Limb (tissue), 2 donors: ENCODE measurements at regions not wholly inside any gene's neighbourhood (a gene's known extent, or its start where the extent isn't known, plus 50 kb on each side); places are given as distances from the start of the nearest gene placed in this dataset.

Experiments
- DNase-seq, 2 donors: peaks; one replicate each; pipeline ENCODE4 v3.0.0-alpha.2; 2016; ENCODE audit errors: extremely low spot score in 2 of 2

DNA sequence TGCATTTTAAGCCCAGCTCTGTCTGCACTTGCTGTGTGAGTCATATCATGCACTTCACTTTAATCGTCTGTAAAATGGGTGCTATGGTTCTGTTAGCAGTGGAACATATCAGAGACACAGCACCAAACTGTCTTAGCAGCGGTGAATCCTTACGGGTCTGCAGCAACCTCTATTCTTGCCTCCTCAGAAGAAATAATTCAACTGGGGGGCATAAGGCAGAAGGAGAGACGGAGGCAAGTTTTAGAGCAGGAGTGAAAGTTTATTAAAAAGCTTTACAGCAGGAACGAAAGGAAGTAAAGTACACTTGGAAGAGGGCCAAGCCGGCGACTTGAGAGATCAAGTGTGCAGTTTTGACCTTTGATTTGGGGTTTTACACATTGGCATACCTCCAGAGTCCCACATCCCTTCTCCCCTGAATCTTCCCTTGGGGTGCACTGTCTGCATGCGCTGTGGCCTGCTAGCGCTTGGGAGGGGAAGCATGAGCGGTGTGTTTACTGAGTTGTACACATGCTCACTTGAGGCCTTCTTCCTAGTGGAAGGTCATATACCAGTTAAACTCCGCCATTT lies 109.8 kb downstream of the DDX1 start:
- no peak for DNase-seq

DNA sequence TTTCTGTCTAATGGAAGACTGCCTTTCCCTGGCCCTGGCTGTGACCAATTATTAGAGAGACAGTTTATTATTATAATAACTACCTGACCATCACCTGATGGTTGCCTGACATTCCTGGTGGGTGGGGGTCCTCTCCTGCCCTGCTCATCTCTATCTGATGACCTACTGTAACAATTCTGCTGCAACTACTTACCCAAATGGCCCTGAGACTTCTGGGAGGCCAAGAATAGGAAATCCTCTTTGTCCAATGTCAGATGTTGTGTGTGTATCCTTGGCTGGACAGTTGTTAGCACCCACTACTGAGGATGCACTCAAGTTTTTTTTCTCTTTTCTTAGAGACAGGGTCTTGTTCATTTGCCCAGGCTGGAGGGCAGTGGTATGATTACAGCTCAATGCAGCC lies 110.3 kb downstream of the DDX1 start:
- DNase-seq = no peak

DNA sequence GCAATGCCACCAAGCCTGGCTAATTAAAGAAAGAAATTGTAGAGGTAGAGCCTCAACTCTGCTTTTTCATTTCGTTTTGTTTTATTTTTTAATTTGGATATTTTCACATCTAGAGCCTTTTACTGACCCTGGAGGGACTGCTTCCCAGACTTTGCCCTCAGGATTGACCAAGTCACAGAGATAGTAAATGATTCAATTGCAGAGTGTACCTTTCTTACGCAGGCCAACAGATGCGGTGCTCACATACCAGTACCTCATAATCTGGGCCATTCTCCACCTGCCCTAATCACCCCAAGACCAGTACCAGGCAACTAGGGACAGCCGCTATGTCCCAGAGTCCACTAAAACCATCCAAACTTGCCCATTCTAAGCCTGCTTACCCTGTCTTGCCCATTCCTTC lies 110.8 kb downstream of the DDX1 start:
- no peak for DNase-seq

DNA sequence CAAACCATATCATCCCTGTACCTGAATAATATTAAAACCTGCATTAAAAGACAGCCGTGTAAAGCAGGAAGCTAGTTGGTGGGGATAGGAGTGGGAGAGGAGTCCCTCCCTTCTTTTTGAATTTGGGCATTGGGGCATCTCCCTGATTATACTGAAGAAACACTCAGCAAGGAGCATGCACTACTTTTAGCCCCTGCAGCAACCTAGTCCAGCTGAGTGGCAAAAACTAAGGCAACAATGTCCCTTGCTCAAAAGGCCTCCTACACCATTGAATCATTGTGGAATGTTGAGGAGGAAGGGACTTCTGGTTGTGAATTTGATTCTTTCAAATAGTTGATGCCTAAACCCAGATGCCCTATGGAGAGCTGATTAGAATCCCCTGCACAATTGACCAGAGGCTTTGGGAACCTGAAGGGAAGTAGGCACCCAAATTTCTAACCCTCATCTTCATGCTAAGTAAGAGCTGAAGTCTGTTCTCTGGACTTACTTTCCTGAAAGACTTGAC lies 111.7 kb downstream of the DDX1 start:
- no peak for DNase-seq

DNA sequence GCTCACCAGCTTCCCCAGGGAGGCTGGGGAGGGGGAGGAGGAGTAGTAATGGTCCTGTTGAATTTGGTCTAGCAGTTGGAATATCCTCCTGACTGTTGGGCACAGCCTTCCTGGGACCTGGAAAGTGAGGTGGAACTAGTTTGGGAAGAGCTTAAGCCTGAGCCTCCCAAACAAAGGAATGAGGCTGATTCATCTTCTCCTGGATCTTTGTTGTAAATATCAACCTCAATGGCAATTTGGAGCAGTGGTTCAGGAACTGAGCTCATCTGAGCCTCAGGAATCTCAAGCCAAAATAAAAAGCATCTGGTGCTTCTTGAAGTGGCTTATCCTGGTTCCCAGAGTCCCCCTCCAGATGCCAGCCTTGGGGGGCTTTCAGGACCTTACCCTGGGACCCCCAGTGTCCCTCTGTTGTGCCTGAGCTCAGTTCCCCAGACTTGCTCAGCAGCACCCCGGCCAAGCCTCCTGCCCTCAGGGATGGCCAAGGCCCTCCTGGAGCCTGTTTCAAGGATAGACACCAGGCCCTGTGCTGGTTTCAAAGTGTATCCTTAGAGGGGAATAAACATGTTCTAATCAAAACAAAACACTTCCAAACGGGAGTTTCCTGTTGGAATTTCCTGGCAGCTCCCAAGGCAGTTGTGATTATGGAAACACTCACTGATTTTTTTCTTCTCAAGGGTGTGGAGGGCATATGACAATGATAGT lies 112.6 kb downstream of the DDX1 start:
- DNase-seq = no peak

DNA sequence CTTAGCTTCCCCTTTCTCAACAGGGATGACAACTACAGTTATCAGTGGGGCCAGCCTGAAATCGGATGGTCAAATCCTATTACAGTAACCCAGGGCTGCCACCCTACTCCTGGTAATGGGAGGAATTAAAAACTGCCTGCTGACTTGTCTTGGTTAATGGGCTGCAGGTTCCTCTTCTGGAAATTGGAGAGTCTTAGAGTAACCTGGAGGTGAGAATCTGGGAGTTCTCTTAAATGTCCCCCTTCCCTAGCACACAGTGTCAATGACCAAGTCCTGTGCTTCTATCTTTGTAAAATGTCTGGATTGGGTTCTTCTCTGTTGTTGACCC lies 113.1 kb downstream of the DDX1 start:
- no peak for DNase-seq

DNA sequence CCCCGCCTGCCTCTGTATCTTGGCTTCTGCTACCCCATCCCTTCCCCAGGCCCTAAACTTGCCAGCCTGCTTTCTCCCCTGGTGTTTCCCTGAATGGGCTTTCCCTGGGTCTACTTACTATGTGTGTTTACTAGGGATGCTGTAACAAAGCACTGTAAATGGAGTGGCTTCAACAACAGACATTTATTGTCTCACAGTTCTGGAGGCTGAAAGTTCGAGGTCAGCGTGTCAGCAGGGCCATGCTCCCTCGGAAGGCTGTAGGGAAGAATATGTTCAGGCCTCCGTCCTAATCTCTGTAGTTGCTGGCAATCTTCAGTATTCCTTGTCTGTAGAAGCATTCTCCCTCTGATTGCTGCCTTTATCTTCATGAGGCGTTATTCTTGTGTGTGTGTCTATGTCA lies 113.6 kb downstream of the DDX1 start:
- DNase-seq = no peak

DNA sequence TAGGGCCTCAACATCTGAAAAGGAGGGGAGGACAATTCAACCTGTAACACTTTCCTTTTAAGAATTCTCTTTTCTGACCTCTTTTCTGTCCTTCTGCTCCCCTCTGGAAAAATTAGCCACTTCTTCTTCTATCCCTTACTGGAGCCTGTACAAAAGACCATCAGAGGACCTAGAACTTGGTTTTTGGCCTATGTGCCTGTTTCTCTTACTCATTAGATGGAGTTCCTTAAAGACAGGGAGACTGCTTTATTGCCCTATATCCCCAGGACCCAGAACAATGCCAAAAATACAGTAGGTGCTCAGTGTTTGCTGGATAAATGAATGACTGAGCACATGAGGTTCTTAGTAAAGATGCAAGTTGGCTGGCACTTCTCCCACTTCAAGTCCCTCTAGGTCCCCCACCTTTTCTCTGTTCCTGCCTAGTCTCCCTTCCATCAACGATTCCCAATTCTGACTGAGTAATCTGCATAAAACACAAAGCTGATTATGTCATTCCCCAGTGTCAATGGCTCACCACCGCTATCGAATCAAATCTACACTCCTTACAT lies 114.2 kb downstream of the DDX1 start:
- no peak for DNase-seq

DNA sequence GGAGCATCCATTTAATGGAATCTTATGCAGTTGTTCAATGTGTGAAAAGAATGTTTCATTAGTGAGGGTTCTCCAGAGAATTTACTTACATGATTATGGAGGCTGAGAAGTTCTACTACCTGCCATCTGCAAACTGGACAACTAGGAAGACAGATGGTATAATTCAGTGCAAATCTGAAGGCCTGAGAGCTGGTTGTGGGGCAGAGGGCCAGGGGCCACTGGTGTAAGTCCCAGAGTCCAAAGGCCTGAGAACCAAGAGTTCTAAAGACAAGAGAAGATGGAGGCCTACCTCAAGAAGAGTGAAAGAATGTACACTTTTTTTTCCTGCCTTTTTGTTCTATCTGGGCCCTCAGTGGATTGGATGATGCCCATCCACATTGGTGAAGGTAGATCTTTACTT lies 114.8 kb downstream of the DDX1 start:
- no peak for DNase-seq

DNA sequence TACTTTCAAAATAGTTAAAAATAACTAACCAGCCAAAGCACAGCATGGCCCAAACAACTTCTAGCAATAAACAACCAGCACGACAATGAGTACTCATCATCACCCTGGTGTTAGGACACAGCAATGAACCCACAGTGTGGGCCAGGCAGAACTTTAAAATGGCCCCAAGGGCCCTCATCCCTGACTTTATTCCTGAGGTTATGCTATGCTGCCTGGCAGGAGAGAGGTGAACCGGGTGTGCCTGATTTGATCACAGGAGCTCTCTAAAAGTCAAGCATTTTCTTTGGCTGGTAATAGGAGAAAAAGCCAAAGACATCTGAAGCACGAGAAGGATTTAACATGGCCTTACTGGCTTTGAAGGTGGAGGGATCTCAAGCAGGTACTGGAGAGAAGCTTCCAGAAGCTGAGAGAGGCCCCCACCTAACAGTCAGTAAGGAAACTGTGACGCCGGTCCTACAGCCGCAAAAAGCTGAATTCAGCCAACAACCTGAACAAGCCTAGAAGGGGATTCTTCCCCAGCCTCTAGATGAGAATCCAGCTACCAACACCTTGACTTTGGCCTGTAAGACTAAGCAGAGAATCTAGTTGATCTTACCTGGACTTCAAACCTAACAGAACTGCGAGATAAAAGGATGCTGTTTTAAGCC lies 115.4 kb downstream of the DDX1 start:
- DNase-seq = no peak

DNA sequence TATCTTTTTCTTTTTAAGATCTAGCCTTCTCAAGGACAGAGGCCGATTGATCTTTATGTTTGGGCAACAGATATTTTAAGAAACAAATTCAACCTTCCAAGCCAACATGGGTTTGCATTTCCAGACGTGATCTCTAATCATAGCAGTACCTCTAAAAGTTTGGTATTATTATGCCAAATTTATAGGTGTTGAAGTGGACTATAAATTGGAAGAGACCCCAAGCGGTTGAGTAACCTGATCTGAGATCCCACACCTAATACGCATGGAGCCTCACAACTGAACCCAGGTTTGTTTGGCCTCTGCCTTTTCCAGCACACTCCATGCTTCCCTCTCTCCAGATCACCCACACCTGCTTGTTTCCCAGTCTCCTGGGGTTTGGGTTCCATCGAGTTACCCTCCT lies 116.5 kb downstream of the DDX1 start:
- DNase-seq = no peak

DNA sequence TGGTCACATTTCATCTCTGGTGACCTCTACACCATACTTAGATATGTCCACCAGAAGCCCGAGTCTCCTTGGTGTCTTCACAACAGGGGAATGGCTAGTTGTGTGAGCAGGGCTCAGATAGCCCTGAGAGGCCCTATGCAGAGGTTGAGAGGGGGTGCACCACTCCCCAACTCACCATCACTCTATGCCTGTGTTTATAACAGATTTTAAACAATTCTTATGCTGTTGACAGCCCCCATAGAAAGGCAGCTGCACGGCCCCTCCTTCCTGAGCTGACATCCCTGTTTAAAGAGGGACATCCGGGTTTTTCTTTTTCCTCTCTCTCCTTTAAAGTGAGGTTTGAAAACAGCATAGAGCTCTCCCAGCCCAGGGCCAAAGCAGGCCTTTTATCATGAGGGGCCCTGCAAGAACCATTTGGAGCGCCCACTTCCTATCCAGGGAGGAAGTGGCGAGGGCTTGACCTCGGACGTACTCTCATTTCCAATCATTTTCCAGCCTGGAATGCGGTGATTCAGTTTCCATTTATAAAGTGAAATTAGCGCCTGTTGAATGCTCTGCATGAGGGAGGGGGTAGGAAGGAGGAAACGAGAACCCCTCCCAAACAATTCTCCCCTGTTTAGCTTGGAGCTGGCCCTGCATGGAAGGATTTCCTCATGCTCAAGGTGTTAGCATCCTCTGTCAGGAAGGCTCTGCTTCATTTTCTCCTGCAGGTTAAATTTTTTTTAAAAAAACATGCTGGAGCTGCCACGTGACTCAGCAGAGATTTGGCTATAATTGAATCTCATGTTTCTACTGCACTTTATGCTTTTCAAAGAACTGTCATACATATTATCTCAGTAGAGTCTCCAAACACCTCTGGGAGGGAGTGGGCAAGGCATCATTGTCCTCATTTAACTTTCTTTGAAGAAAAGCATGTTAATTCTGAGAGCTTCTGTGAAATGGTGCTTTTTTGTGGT lies 117.5 kb downstream of the DDX1 start:
- no peak for DNase-seq

DNA sequence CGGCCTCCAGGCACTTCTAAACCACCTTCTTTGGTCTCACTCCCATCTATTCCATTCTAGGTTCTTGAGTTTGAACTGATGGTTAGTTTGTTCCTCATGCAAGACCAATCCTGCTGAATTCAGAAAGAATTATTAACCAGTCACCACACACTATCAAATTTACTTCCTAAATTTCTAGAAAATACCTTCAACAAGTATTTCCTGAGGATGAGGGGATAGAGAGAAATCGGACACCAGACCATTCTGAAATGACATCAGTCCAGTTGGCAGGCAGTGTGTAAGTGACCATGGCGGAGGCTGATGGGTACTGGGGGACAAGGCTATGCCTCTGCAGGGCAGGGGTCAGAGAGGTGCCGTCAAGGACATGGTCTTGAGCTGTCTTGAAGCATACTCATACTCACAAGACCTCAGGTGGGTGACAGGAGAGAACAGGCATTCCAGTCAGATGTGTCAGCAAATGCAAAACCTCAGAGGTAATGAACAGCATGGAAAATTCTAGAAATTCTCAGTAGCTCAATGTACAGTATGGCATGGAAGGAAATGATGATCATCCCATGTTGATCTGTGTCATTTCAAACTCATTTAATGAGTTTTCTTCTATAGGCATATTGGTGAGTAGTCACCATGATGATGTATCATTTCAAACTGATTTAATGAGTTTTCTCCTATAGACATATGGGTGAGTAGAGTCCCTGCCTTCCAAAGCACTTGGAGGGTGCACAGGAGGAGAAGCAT lies 119.6 kb downstream of the DDX1 start:
- no peak for DNase-seq

DNA sequence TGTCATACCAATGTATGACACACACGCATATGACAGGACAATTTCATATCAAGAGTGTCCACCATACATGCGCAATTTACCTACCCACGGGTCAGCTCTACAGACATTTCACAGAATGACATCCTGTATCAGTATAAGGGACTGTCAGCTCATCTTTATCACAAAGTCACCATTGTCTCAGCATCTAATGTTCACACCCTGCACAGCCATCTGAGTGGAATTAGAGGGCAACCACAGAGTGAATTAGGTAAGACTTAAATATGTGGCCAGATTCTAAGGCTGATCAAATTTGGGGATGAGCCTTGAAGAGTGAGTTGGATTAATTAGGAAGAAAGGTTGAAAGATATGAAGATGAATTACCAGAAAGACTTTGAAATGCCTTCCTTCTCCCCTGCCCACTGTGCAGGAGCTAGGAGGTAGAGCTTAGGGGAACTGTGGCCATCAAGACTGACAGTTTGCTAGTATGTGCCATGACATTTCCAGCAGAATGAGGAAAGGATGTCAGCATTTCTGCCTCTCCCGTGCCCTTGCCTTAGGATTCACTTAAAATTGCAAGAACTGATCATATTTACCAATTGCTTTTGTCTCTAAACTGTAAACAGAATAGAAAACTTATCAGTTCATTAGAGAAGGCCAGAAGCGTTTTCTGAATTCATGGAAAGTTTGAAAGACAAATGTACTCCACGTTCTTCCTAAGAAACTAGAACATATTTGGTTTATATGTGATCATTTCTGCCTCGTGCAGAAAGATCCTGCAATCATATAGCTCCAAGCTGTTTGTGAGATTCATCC lies 121.1 kb downstream of the DDX1 start:
- DNase-seq = no peak

DNA sequence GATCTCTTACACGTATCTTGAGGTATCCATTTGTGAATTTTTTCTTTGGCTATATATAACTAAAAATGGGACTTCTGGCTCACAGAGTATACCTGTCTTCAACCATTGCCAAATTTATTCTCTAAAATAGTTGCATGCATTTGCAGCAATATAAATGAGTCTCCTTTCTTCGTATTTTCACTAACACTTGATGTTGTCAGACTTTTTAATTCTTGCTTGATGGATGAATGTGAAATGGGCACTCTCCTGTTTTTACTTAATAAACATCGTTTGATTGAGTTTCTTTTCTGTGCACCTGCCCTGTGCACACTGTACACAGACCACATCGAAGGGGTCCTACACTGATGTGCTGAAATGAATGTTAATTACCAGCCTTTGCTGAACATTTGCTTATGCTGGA lies 121.8 kb downstream of the DDX1 start:
- no peak for DNase-seq

DNA sequence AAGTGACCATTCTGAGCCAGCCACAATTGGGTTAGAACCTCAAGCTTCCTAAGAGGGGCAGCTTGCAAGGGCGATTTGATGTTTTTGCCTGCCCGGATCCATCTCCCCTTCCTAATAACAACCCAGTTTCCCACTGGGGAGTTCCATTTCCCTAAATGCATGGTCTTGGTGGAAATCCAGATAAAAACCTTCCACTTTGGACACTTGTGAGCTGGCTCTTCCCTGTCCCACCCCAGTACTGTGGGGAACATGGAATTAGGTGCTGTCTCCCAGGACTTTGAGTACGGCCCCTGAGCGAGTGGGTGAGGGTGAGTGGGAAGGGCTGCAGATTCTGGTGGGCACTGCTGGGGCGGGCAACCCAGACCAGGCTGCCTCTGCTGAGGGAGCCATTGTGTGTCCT lies 122.3 kb downstream of the DDX1 start:
- no peak for DNase-seq

DNA sequence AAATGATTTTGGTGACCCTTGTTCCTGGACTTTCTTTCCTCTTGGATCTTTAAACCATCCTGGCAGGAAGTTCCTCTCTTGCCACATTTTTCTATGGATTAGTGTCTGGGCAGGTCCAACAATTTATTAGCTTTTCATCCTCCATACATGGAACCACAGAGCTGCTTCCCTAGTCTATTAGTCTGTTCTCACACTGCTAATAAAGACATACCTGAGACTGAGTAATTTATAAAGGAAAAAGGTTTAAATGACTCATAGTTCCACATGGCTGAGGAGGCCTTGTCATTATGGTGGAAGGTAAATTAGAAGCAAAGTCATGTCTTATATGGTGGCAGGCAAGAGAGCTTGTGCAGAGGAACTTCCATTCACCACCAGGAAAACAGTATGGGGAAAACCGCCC lies 122.9 kb downstream of the DDX1 start:
- DNase-seq = no peak

DNA sequence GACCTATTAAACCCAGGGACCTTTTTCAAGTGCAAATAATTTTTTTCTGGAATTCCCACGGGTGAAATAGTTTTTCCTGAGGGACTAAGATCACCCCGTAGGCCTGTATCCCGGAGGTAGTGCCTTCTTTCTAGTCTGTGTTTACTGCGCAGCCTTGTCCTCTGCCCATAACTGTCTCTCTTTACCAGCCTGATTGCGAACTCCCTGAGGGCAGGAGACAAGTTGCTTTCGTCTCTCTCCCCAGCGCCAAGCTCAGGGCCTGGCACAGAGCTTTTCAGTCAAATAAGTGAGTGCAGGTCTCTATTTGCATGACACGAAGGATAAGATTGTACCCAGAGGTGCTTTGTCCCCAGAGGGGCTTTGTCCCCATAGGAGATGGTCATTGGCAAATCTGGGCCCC lies 123.9 kb downstream of the DDX1 start:
- DNase-seq = no peak

DNA sequence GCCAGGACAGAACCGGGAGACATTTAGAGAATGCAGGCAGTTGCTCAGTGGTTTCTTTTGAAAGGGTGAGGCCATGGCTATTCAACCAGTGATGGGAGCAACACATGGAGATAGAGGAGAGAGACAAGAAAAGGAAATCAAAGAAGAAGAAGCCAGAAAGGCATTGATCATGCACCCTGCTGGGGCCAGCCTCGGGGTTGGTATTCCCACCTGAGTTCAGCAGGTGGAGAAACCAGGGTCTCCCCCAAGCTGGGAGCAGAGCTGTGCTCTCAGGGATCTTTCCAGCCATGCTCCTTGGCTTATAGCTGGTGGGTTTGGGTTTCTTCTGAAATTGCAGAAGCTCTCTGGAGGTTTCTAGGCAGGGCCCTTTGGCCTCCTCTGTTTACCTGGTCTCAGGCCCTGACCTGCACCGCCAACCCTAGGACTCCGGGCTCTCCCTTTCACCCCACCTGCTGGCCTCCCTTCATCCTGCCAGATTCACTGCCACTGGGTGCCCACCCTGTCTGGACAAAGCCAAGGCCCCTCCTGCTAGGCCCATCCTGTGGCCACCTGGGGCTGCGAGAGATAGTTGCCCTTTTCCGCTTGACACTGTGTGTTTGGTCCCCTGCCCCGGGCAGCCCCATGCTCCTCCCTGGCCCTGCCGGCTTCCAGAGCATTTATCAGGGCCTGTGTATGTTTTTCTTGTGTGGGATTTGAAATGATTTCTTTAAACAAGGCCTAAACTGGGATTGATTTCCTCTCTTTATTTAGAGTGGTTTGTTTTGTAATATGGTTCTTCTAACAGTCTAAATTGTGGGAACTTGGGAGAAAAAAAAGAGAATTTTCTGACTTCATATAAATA lies 126.7 kb downstream of the DDX1 start:
- no peak for DNase-seq
